HG03342 (cell line): ENCODE measurements at regions not wholly inside any gene's neighbourhood (a gene's known extent, or its start where the extent isn't known, plus 50 kb on each side); places are given as distances from the start of the nearest gene placed in this dataset.

ENCODE experiments used
- ATAC-seq: cut with Tn5 transposase; IDR thresholded peaks from one replicate; pipeline ENCODE4 v1.9.1; 2021; ENCODE audit warnings: mild to moderate bottlenecking, moderate library complexity; ENCODE audit not compliant: unreplicated experiment

DNA sequence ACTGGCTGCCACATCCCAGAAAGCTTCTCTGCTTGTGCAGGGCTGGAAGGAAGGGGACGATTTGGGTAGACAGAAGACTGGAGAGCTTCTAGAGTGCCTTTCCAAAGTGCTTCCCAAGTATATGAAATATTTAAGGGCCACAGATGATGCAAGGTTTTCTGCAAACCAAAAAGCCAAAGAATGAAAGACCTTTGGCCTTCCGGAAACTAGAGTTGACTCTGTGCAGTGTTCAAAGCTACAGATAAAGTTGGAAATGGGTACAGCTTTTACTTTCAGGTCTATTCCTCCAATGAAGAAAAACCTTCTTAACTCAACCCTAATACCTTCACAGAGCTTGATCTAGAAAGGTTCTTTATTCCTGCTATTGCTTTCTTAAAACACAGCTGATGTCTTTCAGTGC is 253.0 kb upstream of the KLHL29 start:
- ATAC-seq: no peak

GRCh38 chr2:23132823-23133595 is 252.0 kb upstream of the KLHL29 start:
- ATAC-seq: no peak

DNA sequence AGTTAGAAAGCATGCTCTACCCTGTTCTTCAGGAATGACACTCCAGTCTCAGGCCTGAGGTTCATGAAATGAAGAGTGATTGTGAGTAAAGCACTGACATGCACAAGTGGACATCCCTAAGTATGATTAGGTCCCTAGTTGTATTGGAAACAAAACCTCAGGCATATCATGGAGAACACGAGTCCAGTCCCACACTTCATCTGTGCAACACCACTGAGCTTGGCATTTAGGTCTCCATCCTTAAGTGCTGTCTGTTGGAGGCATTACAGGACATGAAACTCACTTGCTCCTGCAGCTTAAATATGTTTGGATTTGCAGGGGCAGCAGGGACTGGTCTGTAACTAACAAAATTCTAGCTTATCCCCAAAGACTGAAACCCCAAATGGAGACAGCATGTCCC is 250.3 kb upstream of the KLHL29 start:
- ATAC-seq: no peak

DNA sequence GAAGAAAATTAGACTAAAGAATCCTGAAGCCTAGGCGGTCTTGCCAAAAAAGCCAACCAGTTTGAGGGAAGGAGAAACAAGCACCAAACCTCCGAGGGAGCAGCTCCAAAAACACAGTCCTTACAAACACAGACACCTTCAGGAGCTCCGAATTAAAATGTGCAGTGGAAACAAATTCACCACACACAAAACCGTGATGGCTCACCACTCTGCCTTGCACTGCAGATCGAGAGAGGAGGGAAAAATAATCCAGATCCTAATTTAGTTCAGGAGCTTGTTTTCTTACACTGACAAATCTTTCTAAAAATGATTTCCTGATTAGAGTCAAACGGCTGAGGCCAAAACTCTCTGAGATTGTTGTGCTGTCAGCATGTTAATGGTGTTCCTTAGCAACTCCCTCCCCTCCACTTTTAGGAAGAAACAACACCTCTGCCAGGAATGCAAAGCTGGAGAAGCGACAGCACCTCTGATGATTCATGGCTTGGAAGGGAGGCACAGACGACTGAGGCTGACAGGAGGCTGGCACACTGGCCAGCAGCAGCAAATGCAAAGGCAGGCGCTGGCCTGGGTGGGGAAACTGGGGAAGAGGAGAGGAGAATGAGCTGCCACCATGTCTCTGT is 249.4 kb upstream of the KLHL29 start:
- ATAC-seq: no peak

DNA sequence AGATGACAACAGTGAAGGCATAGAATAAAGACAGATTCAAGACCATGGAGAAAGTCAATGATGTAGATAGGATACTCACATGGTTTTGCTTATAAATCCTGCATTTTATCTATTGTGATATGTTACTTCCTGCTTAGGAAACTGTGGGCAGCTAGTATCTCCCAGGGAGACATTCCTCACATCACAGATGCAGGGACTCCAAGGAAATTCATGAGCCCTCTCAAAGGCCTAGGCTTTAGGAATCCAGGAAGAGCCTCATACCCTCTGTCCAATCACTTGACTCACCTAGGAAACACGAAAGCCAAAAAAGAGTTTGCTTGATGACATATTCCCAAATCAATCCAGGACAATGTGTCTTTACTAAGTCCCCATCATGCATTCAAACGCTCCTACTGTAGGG is 247.8 kb upstream of the KLHL29 start:
- ATAC-seq: no peak

- ATAC-seq: no peak
Observed at GRCh38 chr2:23138701-23139100, 246.3 kb upstream of the KLHL29 start.

GRCh38 chr2:23145460-23145859 is 239.5 kb upstream of the KLHL29 start:
- ATAC-seq: no peak

DNA sequence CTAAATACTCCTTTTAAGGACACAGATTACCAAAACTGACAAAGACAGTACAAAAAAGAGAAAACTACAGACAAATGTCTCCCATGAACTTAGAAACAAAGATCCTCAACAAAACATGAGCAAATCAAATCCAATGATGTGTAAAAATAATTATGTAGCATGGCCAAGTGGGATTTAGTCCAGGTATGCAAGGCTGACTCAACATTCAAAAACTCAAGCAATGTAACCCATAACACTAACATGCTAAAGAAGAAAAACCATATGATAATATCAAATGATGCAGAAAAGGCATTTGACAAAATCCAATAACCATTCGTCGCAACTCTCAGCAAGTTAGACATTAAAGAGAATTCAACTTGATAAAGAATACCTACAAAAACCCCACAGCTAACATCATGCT is 239.0 kb upstream of the KLHL29 start:
- ATAC-seq: no peak

DNA sequence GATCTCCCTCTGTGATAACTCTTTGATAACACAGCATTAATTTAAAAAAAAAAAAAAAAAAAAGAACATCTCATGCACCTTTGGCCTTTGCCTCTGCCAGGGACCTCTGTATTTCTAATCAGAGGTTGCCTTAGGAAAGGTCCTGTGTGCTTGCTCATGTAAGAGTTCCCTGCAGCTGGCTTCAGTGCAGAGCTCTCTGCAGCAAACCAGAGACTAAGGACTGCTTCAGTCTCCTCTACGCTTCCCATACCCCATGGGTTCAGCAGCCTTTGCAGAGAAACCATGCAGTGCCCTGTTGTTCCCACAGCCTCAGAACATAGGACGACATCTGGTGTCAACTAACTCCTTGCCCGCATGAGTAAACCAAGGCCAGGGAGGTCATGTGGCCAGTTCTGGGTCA is 236.6 kb upstream of the KLHL29 start:
- no peak for ATAC-seq

GRCh38 chr2:23149777-23150176 is 235.2 kb upstream of the KLHL29 start:
- no peak for ATAC-seq

DNA sequence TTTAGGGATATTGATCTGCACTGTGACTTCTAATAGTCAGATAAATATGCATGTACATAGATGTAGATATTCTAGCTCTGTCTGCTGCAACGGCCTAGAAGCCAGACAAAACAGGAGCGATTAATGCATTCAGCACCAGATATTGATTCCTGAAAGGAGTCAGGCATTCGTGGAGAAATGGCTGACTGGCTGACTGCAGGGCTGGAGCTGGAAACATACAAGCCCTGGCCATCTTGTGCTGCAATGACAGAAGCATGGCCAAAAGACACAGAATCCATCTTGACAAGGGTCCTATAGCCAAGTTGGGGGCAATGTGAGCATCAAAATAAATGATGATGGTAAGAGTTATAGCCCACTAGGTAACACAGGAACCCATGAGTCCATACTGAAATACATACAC is 231.5 kb upstream of the KLHL29 start:
- no peak for ATAC-seq

DNA sequence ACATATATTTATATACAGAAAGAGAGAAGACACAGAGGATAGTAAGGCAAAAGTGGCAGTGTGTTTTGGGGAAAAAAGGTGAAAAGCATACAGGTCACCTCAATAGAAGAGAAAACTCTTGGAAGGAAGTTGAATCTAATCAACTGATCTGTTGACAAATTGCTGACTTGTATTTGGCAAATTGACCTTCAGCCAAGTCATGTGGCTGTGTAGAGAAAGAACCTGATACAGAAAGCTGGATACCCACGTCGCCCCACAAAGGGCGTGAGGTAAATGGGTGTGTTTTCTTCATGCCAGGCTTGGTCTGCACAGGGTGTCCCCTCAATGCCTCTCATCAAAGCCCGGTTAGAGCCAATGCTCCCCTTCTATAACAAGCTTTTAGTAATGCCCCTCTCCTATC is 230.0 kb upstream of the KLHL29 start:
- ATAC-seq: no peak

GRCh38 chr2:23157812-23158211 is 227.2 kb upstream of the KLHL29 start:
- ATAC-seq: no peak

GRCh38 chr2:23158306-23158705 is 226.7 kb upstream of the KLHL29 start:
- ATAC-seq: no peak

GRCh38 chr2:23159746-23160405 is 225.1 kb upstream of the KLHL29 start:
- ATAC-seq: no peak

GRCh38 chr2:23164173-23164572 is 220.8 kb upstream of the KLHL29 start:
- no peak for ATAC-seq

DNA sequence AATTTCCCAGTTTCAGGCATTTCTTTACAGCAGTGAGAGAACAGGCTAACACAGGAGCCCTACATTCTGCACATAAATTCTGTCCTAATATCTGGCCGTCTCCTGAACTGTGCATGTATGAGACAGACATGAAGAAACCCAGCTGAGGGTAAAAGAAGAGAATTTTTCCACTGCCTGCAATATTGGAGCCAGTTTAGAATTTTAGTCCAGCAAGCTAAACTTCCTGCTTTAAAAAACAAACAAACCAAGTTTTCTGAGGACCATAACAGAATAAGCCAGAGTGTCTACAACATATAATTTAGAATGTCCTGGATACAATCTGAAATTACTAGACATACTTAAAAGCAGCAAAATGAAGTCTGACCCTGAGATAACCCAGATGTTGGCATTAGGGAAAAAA is 215.1 kb upstream of the KLHL29 start:
- no peak for ATAC-seq

DNA sequence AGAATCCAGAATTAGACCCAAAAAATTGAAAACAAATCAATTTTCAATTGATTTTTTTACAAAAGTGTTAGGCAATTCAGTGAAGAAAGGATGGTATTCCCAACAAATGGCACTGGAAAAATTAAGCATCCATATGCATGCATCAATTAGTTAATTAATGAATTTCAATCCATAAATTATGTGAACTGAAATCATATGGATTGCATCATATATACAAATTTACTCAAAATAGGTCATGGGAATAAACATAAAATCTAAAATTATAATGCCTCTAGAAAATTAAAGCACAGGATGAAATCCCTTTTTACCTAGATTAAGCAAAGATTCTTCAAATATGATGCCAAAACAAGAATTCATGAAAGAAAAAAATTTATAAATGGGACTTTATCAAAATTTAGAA is 213.9 kb upstream of the KLHL29 start:
- no peak for ATAC-seq

DNA sequence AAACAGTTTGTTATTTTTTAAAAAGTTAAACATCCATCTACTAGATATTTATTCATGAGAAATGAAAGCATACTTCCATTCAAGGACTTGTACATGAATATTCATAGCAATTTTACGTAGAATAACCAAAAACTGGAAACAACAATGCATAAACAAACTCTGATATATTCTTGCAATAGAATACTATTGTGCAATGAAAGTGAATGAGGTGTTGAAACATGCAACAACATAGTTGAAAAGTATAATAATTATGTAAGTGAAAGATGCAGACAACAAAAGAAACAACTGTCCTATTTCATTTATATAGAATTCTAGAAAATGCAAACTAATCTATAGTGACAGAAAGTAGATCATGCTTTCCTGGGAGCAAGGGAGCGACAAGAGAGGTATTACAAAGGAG is 206.6 kb upstream of the KLHL29 start:
- ATAC-seq: no peak

GRCh38 chr2:23183733-23184132 is 201.2 kb upstream of the KLHL29 start:
- ATAC-seq: no peak

GRCh38 chr2:23198316-23199114 is 186.5 kb upstream of the KLHL29 start:
- ATAC-seq: no peak
